EH (cell line): ENCODE measurements at regions not wholly inside any gene's neighbourhood (a gene's known extent, or its start where the extent isn't known, plus 50 kb on each side); places are given as distances from the start of the nearest gene placed in this dataset.

Experiments used
- DNase-seq: peaks from one replicate; pipeline ENCODE4 v3.0.0-alpha.2; 2015; ENCODE audit warnings: low read depth

GRCh38 chr5:51278539-51278938, 104.7 kb upstream of the ISL1 start:
- no peak for DNase-seq

DNA sequence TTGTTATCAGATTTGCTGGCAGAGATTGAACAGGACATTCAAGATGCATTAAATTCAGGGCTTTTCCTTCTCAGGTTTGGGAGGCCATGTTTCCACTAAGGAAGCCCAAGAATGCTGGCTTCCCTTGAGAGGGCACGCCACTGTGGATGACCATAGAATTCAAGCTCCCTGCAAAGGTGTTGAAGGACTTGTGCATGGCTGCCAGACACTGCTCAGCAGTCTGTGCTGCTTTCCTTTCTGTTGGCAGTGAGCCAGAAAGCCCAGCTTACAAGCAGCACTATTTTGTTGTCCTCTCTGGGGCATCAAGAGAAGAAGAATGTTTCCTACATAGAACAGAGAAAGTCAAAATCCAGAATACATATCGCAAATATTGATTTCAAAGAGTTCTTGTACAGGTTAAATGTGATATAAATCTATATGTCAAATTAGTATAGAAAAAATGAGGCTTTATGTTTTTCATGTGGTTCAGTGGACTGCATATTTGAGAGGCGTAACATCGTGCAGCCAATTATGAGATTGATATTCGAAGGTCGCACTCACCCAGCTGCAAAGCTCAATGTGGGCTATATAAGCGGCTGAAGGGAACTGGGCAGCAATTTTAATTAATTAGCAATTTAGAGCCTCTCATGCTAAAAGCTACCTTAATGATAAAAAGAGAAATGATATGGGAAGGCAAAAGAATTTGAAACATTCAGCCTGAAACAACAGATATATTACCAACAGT, 103.1 kb upstream of the ISL1 start:
- no peak for DNase-seq

GRCh38 chr5:51286046-51286445, 97.2 kb upstream of the ISL1 start:
- DNase-seq: no peak

GRCh38 chr5:51302343-51302742, 80.9 kb upstream of the ISL1 start:
- DNase-seq: no peak

DNA sequence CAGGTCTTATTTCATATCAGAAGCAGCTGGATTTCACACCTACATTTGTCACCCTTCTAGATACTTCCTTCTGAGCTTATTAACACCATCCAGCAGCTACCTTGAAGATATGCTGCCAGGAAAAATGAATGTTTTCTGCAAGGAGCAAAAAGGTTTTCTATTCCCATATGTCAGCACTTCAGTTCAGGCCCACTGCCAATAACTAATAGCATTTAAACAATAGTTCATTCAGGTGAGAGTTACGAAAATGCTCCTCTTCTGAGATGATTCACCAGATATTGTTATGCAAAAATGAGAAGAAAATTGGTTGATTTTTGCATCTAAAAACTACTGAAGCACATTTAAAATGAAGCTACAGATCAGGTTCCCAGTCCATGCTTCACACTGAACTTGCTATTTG, 56.4 kb upstream of the ISL1 start:
- no peak for DNase-seq
